NCI-H510A (cell line): ENCODE measurements at regions not wholly inside any gene's neighbourhood (a gene's known extent, or its start where the extent isn't known, plus 50 kb on each side); places are given as distances from the start of the nearest gene placed in this dataset.

Experiments used
- DNase-seq: peaks from one replicate; lab custom pipeline; 2025; lab: John Stamatoyannopoulos, UW

DNA sequence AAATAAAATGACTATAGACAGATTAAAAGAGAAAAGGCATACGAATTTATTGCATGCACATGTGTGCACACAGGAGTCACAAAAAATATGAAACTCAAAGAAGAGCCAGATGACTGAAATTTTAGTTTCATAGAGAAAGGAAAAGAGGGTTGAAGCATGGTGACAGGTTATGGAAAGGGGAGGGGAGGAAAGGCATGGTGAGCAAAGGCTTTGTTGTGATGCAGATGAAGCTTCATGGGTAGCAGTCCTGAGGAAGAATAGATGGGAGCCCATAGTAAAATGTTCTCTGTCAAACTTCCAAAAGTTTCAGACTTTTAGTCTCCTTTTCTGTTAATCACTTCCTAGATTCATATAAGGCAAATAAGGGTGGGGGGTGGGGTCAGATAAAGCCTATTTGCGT, 612.7 kb upstream of the ATP2B1 start:
- no peak for DNase-seq

DNA sequence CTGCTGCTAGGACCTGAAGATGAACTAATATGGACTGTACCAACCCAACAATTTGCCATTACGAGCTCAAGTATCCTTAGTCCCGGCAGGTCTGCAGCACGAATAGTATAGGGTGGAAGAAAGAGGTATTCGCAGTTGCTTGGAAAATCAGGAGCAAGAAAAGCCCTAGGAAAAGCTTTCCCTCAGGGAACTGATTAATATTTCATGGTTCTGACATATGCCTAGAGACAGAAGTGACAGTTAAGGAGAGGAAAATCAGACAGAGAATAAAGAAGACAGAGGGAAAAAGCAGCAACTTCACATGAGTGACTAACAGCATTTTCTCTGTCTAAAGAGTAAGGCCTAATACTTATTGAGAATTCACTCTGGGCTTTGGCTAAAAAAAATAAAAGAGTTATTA, 602.9 kb upstream of the ATP2B1 start:
- DNase-seq = no peak

DNA sequence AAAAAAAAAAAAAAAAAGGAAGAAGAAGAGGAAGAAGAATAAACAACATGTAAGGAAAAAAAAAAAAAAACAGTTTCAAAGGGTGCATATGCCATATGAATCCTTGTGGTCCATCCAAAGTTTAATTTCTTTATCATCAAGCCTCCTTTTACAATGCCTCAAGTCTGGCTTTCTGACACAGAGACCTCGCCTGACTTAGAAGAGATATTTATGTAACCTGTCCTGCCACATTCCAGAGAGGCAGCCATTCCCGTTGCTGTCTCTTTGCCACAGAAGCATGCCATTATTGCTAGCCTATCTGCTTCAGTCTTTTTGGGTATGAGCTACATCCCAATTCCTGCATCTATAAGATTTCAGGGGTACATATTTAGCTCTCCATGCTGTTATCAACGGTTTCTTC, 596.7 kb upstream of the ATP2B1 start:
- no peak for DNase-seq

DNA sequence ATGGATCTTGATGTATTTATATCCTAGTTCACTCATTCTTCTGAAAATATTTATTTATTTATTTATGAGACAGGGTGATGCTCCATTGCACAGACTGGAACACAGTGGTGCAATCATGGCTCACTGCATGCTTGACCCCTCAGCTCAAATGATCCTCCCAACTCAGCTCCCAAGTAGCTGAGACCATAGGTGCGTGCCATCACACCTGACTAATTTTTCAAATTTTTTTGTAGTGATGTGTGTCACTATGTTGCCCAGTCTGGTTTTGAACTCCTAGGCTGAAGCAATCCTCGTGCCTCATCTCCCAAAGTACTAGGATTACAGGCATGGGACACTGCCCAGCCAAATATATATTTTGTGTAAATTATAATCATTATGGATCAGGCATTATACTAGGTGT, 595.6 kb upstream of the ATP2B1 start:
- DNase-seq = no peak

DNA sequence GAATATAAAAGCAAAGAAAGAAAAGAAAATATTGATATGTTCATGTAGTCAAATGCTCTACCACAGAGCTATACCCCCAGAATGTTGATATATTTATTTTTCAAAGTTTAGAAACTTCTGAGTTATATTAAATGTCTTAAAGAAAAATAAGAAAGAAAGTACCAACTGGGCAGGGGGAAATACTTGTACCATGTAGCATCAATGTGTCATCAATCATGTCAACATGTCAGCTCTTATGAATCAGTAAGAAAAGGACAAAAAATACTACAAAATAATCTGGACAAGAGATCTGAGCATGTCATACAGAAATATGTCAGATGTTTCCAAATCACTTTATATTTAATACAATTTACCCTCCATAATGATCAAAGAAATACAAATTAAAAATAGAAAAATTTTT, 595.1 kb upstream of the ATP2B1 start:
- no peak for DNase-seq

DNA sequence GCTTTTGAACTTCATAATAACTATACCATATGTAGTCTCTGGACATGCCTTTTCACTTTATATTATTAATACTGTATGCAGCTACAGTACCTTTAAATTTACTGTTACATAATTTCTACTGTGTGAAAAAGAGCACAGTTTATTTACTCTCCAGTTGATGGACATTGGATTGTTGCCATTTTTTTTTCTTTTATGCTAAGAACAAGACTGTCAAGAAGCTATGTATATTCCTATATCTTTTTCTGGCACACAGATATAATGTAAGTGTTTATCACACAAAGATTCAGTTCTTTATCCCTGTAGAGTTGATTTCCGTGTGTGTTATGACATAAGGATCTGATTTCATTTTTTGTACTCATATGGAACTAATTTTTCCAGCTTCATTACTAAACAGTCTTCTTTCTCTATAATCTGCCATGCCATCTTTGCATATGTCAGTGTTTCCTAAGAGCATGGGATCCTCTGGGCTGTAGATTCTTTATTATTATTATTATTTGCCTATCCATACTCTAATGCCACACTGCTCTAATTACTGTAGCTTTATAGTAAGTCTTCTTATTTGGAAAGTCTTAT, 593.0 kb upstream of the ATP2B1 start:
- no peak for DNase-seq

DNA sequence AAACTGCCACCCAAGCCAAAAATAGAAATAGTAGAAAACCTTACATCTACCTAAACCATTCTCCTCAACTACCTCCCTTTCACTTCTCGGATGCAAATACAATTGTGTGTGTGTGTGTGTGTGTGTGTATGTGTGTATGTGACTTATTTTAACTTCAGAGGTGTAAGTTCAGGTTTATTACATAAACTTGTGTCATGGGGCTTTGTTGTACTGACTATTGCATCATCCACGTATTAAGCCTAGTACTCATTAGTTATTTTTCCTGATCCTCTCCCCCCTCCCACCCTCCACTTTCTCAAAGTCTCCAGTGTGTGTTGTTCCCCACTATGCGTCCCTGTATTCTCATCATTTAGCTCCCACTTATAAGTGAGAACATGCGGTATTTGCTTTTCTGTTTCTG, 592.5 kb upstream of the ATP2B1 start:
- no peak for DNase-seq

DNA sequence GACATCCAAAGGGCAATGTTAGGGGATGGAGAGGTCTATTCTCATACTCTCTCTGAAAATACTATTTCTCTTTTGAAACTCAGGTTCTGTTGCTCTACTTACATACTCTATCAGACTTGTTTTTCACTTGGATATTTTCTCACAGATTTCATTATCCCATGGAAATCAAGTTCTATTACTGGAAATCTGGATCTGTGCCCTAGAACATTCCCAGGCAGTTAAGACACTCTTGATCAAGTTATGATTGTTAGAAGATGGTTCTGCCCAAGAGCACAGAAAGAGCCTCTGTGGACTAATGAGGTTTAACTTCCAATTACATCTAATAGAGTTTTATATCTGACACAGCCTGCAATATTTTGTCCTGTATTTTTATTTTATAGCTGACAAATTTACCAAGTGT, 591.0 kb upstream of the ATP2B1 start:
- DNase-seq = no peak

DNA sequence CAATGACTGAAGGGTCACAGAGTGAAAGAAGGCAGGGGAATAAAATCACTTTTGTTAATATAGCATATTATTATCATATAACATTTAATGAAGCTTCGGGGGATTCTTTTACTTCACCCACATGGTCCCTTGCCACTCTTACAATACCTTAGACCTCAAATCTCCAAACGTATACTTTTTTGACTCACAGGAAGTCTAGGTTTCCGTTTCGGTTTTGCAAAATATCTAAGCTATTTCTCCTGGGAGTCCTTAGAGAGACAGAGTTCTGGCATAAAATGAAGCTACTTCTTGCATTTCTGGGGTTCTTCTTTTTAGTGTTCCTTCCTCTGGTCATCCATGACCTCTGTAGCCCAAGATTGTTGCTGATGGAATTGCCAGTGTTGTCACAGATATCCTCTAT, 590.5 kb upstream of the ATP2B1 start:
- DNase-seq = no peak

DNA sequence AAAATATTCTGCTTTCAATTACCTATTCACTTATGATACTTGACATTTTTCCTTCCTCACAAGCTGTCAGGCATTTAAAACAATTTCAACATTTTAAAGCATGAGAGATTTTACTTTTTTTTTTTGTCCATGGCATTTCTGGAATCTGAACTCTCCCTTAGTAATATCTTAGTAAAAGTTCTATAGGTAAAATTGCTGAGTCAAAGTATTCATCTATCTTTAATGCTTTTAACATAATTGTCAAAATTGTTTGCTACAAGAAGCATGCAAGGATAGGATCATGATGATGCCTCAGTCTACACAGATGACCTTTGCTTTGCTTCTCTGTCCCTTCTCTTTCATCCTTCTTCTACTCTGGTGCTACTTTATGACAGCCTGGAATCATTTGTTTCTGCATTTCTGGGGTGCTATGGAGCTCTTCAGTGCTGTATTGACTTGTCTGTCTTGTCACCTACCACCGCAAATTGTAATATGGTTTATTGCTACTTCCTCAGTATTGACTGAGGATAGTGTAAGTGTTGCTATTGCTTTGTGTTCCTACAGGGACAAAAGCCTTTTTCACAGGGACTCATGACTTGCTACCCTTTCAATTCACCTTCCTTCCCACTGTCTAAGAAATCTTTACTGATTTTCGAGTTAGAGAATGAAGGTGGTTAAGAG, 589.8 kb upstream of the ATP2B1 start:
- DNase-seq = no peak

DNA sequence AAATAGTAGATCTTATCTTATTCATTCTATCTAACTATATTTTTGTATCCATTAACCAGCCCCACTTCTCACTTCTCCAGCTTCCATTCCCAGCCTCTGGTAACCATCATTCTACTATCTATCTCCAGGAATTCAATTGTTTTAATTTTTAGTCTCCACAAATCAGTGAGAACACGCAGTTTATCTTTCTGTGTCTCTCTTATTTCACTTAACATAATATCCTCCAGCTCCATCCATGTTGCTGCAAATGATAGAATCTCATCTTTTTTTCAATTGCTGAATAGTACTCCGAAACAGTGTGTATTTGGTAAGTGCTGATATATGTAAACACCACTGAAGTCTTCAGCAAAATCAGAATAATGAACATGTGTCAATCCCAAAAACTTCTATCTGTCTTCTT, 587.2 kb upstream of the ATP2B1 start:
- no peak for DNase-seq

DNA sequence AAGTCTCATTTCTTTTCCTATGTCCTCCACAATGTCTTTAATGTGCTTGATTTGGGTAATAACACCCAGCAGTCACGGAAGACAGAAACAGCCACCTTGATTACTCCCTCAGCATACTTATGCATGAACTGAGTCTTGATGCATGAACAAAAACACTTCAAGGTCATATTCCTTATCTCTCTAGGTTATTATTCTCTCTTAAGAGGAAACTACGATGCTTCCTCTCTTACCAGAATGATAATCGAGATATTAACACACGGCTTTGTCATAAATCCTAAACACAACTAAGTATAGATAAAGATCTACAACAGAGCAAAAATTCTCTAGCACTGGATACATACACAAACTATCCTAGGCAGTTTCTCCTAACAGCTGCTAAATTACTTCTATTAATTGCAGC, 583.5 kb upstream of the ATP2B1 start:
- no peak for DNase-seq

DNA sequence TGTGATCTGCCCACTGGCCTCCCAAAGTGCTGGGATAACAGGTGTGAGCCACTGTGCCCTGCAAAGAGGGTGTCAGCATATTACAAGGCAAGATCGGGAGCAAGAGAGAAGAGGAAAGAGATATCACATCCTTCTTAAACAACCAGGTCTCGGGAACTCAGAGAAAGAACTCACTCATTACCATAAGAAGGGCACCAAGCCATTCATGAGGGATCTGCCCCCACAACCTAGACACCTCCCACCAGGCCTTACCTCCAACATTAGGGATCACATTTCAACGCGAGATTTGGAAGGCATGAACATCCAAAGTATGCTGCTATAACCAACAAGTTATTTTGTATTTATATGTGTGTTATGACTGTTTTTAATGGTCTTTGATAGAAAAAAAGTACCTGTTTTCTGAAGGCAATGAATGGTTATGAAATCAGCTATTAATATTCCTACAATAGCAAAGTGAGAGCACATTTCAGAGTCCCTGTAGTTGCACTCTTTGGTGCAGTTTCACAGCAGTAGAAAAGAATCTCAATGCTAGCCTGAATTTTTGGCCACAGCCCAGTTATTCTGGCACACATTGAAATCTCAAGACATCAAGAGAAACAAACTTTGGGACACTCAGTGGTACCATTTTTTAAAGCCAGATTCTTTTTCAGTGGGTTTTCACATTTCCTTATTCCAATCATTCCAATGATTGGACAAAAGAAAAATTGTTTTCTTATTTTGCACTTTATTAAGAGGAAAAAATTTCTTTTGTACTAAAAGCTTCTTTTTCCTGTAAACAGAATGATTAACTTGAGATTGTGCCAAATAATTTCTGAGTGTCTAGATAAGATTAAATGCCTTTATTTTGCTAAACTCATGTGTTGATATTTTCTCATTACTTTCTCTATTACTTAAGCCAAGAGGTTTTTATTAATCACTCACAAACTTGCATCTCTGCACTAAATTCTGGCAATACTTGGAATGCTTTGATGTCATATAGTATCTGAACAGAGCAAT, 582.6 kb upstream of the ATP2B1 start:
- DNase-seq = no peak

DNA sequence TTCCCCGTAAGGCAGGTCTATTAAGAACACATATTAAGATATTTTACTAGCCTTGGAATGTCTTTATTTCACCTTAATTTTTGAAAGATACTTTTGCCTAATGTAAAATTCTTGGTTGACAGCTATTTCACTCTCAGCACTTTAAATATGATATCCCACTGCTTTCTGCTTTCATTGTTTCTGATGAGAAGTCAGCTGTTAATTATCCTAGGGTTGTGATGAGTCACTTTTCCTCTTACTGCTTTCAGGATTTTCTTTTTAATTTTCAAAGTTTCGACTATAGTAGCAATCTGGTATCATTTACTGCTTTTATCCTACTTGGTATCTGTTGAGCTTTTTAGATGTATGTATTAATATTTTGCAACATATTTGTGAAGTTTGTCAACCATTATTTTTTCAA, 578.9 kb upstream of the ATP2B1 start:
- DNase-seq = no peak

DNA sequence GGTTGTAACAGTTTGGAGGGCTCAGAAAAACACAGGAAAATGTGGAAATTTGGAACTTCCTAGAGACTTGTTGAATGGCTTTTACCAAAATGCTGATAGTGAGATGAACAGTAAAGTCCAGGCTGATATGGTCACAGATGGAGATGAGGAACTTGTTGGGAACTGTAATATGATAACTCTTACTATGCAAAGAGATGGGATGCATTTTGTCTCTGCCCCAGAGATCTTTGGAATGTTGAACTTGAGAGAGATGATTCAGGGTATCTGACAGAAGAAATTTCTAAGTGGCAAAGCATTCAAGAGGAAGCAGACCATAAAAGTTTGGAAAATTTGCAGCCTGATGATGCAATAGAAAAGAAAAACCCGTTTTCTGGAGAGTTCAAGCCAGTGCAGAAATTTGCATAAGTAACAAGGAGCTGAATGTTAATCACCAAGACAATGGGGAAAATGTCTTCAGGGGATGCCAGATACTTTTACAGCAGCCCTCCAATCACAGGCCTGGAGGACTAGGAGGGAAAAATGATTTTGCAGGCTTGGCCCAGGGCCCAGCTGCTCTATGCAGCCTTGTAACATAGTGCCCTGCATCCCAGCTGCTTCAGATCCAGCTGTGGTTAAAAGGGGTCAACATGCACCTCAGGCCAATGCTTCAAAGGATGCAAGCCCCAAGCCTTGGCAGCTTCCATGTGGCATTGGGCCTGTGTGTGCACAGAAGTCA, 572.7 kb upstream of the ATP2B1 start:
- no peak for DNase-seq

DNA sequence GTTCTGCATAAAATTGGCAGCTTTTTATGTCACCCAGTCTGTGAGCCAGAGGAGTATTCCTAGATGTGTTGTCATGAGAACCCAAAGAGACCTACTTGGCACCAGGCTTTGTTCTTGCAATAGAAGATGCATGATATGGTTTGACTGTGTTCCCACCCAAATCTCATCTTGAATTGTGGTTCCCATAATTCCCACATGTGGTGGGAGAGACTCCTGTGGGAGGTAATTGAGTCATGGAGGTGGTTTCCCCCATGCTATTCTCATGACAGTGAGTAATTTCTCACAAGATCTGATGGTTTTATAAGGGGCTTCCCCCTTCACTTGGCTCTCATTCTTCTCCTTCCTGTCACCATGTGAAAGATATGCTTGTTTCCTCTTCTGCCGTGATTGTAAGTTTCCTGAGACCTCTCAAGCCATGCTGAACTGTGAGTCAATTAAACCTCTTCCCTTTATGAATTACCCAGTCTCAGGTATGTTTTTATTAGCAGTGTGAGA, 572.0 kb upstream of the ATP2B1 start:
- DNase-seq = no peak

DNA sequence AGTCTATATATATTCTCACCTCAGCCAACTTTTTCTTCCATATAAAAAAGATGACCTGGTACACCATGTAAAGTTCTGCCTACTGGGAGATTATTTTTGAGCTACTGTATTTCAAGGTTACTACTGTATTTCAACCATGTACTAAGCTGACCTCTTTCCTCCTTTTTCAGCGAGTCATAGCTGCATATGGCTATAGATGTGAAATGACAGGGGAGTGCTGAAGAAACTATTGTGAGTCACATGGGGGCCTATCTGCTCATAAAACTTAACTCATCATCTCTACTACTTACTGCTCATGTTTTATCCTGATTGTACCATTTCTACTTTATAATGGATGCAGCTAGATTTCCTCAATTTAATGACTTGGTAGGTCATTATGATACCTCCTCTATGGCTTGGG, 571.4 kb upstream of the ATP2B1 start:
- DNase-seq = no peak

DNA sequence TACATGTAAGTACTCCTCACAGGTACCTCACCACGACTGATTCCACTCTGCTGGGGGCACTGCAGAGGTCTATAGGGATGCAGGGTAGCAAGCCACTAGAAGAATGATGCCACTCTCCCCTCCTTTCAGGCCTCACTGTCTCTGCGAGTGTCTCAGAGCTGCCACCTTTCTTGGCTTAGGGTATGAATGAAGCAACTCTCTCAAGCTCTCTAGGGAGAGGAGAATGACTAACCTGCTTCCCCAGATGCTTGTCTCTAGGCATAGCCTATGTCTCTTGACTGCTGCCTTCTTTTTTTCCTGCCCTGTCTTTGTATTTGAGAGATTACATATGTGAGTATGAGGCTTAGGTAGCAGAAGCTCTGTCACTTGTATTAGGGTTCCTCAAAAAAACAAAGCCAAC, 566.5 kb upstream of the ATP2B1 start:
- DNase-seq = no peak

DNA sequence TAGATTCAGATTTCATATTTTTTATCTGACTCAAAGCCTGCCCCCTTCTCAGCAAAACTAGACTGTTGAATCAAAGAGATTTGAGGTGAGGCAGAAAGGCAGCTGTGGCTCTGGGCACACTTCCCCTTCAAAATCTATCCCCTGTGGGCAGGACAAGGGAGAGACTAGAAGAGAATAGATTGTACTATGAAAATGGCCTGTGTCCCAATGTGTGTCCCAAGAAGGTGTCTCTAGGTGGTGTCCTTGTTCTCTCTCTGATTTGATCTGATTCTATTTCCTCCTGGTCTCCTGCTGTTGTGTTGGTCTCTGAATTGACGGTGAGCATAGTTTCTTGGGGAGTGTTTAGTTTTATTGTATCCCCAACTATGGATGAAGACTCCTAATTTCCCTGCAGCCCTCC, 565.8 kb upstream of the ATP2B1 start:
- no peak for DNase-seq

DNA sequence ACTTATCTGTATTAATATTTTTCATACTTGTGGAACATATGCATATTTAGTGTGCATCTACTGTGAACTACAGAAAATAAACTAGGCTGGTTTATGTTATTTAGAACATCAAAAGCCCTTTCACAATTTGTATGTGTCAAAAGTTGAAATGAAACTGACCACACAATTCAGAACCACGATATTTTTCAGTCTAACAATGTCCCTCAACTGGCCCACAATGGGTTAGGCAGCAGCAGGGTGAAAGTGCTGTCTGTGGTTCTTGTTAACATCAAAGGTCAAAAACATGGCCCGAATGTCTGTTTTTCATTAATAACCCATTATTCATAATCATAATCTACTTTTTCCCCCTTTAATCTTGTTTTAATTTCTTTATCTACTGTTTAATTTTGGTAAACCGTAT, 559.9 kb upstream of the ATP2B1 start:
- no peak for DNase-seq

DNA sequence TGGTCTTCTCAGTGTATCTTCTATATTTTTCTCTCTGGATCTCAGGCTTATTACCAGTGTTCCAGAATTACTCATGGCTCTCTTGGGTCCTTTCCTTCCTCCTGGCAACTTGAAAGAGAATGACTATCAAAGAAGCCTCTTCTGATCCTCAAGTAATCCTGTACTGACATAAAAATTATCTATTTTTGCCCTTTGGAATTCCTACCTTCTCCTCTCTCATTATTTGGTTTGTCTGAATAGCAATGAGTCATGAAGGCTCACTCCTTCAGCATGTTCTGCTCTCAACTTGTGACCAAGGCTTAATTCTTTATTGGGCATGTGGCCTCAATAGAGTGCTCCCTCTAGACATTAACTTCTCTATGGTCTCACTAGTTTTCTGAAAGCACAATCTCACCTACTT, 553.6 kb upstream of the ATP2B1 start:
- DNase-seq = no peak

DNA sequence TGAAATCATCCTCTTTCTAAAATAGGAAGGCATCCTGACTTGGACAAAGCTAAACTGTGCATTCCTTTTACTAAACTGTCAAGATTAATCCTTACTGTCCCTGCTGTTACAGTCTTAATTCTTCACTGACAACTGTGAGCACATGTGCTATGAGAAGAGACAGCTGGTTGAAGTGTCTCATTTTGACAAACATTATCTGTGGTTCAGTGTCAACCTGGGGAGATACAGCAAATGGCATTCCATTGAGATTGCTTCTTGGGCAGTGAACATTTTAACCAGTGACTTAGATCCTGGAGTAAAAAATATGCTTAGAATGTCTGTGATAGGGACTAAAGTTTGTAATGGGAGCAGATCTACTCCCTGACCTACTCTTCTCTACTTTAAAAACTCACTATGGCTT, 552.6 kb upstream of the ATP2B1 start:
- no peak for DNase-seq
